GM23338 (cell line): ENCODE measurements at regions not wholly inside any gene's neighbourhood (a gene's known extent, or its start where the extent isn't known, plus 50 kb on each side); places are given as distances from the start of the nearest gene placed in this dataset.

Source experiments
- ATAC-seq: fragments of 200-7000 bp; cut with Tn5 transposase; 3 replicates; pipeline ENCODE4 v1.9.1; 2020
- DNase-seq: peaks from one replicate; pipeline ENCODE4 v3.0.0-alpha.2; 2015; ENCODE audit warnings: low spot score
- H2AFZ ChIP-seq: fragments of 200-600 bp; sonication (generic); 2 replicates; pipeline ENCODE4 v1.8.0; 2016; ENCODE audit warnings: antibody characterized with exemption, mild to moderate bottlenecking, moderate library complexity
- H3F3A ChIP-seq: fragments of 200-600 bp; sonication (generic); replicated peaks from 2 replicates; pipeline ENCODE4 v1.8.0; 2017; ENCODE audit warnings: antibody characterized with exemption, mixed run types, low read depth
- H3K27ac ChIP-seq: fragments of 200-600 bp; sonication (generic); 2 replicates; pipeline ENCODE4 v1.6.1; 2016; ENCODE audit warnings: low read depth
- H3K27me3 ChIP-seq: fragments of 200-600 bp; sonication (generic); 2 replicates; pipeline ENCODE4 v1.8.0; 2016; ENCODE audit warnings: mild to moderate bottlenecking, mixed run types, moderate library complexity; ENCODE audit not compliant: insufficient read depth
- H3K36me3 ChIP-seq: fragments of 200-600 bp; sonication (generic); 2 replicates; pipeline ENCODE4 v1.8.0; 2016; ENCODE audit warnings: mild to moderate bottlenecking; ENCODE audit not compliant: insufficient read depth
- H3K4me1 ChIP-seq: fragments of 200-600 bp; sonication (generic); 2 replicates; pipeline ENCODE4 v1.8.0; 2016; ENCODE audit warnings: mild to moderate bottlenecking, moderate library complexity; ENCODE audit not compliant: insufficient read depth
- H3K4me2 ChIP-seq: fragments of 200-600 bp; sonication (generic); 2 replicates; pipeline ENCODE4 v1.7.1; 2017; ENCODE audit warnings: mixed run types
- H3K4me3 ChIP-seq: fragments of 200-600 bp; sonication (generic); 2 replicates; pipeline ENCODE4 v1.6.1; 2016; ENCODE audit warnings: mixed run types
- H3K79me2 ChIP-seq: fragments of 200-600 bp; sonication (generic); replicated peaks from 2 replicates; pipeline ENCODE4 v1.8.0; 2017; ENCODE audit warnings: mild to moderate bottlenecking; ENCODE audit not compliant: insufficient read depth
- H3K9me2 ChIP-seq: fragments of 200-600 bp; sonication (generic); 2 replicates; pipeline ENCODE4 v1.8.0; 2017; ENCODE audit not compliant: insufficient read depth
- H4K20me1 ChIP-seq: fragments of 200-600 bp; sonication (generic); replicated peaks from 2 replicates; pipeline ENCODE4 v1.8.0; 2017; ENCODE audit warnings: mild to moderate bottlenecking; ENCODE audit not compliant: insufficient read depth
- H3K27ac Mint-ChIP-seq: 2 replicates; pipeline ENCODE4 v1.8.0; 2020; ENCODE audit warnings: inconsistent platforms, mild to moderate bottlenecking, moderate library complexity, mixed read lengths
- H3K27me3 Mint-ChIP-seq: 3 replicates; pipeline ENCODE4 v1.8.0; 2022; ENCODE audit warnings: low read depth, mild to moderate bottlenecking, moderate library complexity, mixed read lengths, inconsistent platforms; ENCODE audit not compliant: insufficient read depth, poor library complexity
- H3K36me3 Mint-ChIP-seq: 3 replicates; pipeline ENCODE4 v1.8.0; 2021; ENCODE audit warnings: low read depth, mild to moderate bottlenecking, inconsistent platforms, moderate library complexity, mixed read lengths
- H3K4me1 Mint-ChIP-seq: 3 replicates; pipeline ENCODE4 v1.8.0; 2020; ENCODE audit warnings: mild to moderate bottlenecking, inconsistent platforms, mixed read lengths
- H3K4me3 Mint-ChIP-seq: 3 replicates; pipeline ENCODE4 v1.8.0; 2021; ENCODE audit warnings: moderate library complexity, mild to moderate bottlenecking, inconsistent platforms, mixed read lengths
- H3K9me3 Mint-ChIP-seq: 3 replicates; pipeline ENCODE4 v1.8.0; 2020; ENCODE audit warnings: moderate library complexity, mild to moderate bottlenecking, inconsistent platforms, mixed read lengths
- EZH2phosphoT487 ChIP-seq: fragments of 200-600 bp; sonication (generic); IDR thresholded peaks from one replicate; pipeline ENCODE4 v1.8.1; 2018; ENCODE audit warnings: antibody characterized with exemption; ENCODE audit not compliant: unreplicated experiment
- TF ChIP-seq, protein P1 (sequence below), 2 experiments: fragments of 200-600 bp in 1 of 2; sonication (generic) in 1 of 2; conservative IDR thresholded peaks; 2 replicates each; pipeline versions ENCODE4 v1.5.1 to v1.6.1; 2016 to 2017; ENCODE audit warnings: antibody characterized with exemption in 2 of 2, low read depth in 2 of 2, mild to moderate bottlenecking in 2 of 2, moderate library complexity in 1 of 2
- TF ChIP-seq, protein P2 (sequence below): IDR thresholded peaks from one replicate; pipeline ENCODE4 v1.6.1; 2018; ENCODE audit warnings: antibody characterized with exemption; ENCODE audit not compliant: unreplicated experiment
- TF ChIP-seq, protein P3 (sequence below): IDR thresholded peaks from 2 replicates; pipeline ENCODE4 v1.6.1; 2016; ENCODE audit warnings: antibody characterized with exemption

DNA sequence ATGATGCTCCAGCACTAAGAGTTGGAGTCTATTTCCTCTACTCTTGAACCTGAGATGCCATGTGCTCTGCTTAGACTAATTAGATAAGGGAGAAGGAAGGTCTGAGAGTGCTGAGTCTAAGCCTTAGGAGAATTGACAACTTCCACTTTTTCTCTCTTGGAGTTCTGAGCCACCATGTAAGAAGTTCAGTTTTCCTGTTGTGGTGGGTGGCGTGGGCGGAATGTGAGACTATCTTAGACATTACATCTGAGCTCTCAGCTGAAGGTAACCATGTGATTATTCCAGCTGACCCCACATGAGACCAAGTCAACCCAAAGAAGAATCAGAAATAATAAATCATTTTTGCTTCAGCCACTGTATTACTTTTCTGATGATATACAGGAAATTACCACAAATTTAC is 404.5 kb upstream of the LRRC7 start (continued):
- TF ChIP-seq, protein P1, sequence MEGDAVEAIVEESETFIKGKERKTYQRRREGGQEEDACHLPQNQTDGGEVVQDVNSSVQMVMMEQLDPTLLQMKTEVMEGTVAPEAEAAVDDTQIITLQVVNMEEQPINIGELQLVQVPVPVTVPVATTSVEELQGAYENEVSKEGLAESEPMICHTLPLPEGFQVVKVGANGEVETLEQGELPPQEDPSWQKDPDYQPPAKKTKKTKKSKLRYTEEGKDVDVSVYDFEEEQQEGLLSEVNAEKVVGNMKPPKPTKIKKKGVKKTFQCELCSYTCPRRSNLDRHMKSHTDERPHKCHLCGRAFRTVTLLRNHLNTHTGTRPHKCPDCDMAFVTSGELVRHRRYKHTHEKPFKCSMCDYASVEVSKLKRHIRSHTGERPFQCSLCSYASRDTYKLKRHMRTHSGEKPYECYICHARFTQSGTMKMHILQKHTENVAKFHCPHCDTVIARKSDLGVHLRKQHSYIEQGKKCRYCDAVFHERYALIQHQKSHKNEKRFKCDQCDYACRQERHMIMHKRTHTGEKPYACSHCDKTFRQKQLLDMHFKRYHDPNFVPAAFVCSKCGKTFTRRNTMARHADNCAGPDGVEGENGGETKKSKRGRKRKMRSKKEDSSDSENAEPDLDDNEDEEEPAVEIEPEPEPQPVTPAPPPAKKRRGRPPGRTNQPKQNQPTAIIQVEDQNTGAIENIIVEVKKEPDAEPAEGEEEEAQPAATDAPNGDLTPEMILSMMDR (conservative IDR thresholded peaks at IDR 0.05; ENCODE audit: low read depth in 2 of 2), result no peak
- TF ChIP-seq, protein P2, sequence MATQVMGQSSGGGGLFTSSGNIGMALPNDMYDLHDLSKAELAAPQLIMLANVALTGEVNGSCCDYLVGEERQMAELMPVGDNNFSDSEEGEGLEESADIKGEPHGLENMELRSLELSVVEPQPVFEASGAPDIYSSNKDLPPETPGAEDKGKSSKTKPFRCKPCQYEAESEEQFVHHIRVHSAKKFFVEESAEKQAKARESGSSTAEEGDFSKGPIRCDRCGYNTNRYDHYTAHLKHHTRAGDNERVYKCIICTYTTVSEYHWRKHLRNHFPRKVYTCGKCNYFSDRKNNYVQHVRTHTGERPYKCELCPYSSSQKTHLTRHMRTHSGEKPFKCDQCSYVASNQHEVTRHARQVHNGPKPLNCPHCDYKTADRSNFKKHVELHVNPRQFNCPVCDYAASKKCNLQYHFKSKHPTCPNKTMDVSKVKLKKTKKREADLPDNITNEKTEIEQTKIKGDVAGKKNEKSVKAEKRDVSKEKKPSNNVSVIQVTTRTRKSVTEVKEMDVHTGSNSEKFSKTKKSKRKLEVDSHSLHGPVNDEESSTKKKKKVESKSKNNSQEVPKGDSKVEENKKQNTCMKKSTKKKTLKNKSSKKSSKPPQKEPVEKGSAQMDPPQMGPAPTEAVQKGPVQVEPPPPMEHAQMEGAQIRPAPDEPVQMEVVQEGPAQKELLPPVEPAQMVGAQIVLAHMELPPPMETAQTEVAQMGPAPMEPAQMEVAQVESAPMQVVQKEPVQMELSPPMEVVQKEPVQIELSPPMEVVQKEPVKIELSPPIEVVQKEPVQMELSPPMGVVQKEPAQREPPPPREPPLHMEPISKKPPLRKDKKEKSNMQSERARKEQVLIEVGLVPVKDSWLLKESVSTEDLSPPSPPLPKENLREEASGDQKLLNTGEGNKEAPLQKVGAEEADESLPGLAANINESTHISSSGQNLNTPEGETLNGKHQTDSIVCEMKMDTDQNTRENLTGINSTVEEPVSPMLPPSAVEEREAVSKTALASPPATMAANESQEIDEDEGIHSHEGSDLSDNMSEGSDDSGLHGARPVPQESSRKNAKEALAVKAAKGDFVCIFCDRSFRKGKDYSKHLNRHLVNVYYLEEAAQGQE, result no peak

DNA sequence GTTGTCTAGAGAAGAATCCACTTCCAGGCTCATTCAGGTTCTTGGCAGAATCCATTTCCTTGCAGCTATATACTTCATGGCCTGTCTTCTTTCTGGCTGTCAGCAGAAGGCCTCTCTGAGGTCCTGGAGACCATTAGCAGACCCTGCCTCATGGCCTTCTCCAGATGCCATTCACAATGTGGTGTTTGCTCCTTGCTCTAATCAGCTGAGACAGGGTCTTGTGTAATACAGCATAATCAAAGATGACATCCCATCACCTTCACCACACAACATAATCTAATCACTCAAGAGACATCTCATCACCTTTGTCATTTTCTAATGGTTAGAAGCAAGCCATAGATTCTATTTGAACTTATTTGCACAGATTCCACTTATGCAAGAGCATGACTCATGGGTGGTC is 403.9 kb upstream of the LRRC7 start:
- H3K27me3 Mint-ChIP-seq, result no peaks in the 10 kb centered on the region
- TF ChIP-seq, protein P3, sequence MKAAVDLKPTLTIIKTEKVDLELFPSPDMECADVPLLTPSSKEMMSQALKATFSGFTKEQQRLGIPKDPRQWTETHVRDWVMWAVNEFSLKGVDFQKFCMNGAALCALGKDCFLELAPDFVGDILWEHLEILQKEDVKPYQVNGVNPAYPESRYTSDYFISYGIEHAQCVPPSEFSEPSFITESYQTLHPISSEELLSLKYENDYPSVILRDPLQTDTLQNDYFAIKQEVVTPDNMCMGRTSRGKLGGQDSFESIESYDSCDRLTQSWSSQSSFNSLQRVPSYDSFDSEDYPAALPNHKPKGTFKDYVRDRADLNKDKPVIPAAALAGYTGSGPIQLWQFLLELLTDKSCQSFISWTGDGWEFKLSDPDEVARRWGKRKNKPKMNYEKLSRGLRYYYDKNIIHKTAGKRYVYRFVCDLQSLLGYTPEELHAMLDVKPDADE, result no peak
- TF ChIP-seq EZH2phosphoT487, result no peak
- TF ChIP-seq, protein P2, result no peak
- no peaks in the 10 kb centered on the region for H3K4me1 ChIP-seq
- ATAC-seq (no peak), DNase-seq (no peak)
- H3K27ac Mint-ChIP-seq, result no peak overlapping the region
- H3K27me3 ChIP-seq, result no peaks in the 10 kb centered on the region
- H3K4me1 Mint-ChIP-seq, result no peaks in the 10 kb centered on the region
- peaks cover 3% of the 10 kb centered on the region; the same call in 2 of the 3 replicates for H3K9me3 Mint-ChIP-seq
- H3K4me2 ChIP-seq, result no peak overlapping the region
- no peaks in the 10 kb centered on the region for H3K79me2 ChIP-seq
- no peak overlapping the region for H3K4me3 ChIP-seq
- no peak overlapping the region for H2AFZ ChIP-seq
- no peaks in the 10 kb centered on the region for H3F3A ChIP-seq
- H4K20me1 ChIP-seq, result no peaks in the 10 kb centered on the region
- H3K36me3 Mint-ChIP-seq, result no peaks in the 10 kb centered on the region; the same call in 2 of the 3 replicates
- H3K4me3 Mint-ChIP-seq, result no peak overlapping the region
- H3K9me2 ChIP-seq, result 0 out of 2 replicates have a peak, but pooled peaks cover 5% of the 10 kb centered on the region
- H3K27ac ChIP-seq, result no peak overlapping the region
- no peaks in the 10 kb centered on the region for H3K36me3 ChIP-seq
